GM19455 (cell line): ENCODE measurements at regions not wholly inside any gene's neighbourhood (a gene's known extent, or its start where the extent isn't known, plus 50 kb on each side); places are given as distances from the start of the nearest gene placed in this dataset.
"Not testable (repeated sequence)": the region's sequence is repeated elsewhere in the genome, so short reads cannot be mapped to it uniquely, and the experiment has no call there.

Experiments
- ATAC-seq: cut with Tn5 transposase; IDR thresholded peaks from one replicate; pipeline ENCODE4 v1.9.1; 2021; ENCODE audit not compliant: unreplicated experiment

DNA sequence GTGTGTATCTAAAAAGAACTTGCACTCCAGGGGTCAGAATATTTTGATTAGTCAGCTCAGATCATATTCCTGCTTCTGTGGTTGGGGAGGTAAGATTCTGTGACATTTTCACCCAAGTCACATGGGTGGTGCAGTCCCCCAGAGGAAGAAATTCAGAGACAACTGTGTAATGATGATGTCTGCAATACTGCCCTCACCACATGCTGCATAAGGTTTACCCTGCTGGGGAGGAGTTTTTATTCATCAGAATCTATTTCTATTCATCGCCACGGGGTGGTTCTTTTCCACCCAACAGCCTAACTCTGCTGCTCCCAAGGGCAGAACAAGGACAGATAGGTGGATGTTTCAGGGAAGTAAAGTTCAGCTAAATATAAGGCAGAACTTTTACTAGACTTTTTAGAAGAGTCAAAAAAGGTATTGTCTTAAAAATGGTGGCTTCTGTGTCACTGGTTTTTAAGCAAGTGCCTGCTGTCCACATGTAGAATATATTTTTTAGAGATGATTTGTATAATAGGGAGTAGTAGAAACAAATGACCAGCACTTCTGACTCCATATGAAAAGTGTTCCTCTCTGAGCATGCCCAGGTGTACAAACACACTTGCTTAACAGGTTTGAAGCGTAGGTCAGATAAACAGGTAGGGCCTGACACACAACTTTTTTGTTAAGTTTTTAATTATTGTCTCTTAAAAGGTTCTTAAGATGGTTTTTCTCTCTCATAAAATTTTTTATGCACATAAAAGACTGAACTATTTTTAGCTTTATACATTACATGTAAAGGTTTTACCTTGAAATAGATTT is 352.7 kb downstream of the LRRC70 start:
- no peak for ATAC-seq

DNA sequence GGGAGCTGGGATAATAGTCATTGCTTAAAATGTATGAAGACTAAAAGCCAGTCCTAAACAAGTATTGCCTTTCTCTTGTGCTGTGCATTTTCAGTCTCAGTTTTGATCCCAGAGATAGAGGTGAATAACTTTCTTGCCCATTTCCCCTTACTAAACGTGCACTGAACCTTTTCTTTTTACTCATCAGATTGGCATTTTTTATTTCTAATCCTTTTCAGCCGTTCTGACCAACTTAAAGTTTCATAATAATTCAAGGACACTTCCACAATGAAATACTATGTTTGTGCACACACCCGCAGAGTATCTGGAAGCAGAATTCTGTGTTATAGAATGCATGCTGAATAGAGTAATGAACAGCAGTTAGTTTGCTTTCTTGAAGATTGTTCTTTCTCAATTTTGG is 343.6 kb downstream of the LRRC70 start:
- no peak for ATAC-seq

DNA sequence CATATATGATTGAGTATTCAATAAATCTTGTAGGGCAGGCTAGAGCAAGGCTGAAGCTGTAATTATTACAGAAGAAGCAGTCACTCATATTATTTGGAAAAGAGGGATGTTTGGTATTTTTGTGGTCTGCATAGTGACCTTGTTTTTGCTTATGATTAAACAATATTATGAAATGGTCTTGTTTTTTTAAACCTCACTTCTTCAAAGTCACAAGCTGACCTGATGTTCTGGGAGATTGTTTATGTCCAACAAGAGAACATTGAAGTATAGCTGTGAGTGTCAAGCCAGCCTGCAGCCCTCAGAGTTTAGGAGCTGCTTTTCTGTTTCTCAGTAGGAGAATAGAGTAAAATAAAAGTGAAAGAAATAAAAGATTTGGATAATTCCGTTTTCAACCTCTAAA is 342.2 kb downstream of the LRRC70 start:
- ATAC-seq, result no peak

DNA sequence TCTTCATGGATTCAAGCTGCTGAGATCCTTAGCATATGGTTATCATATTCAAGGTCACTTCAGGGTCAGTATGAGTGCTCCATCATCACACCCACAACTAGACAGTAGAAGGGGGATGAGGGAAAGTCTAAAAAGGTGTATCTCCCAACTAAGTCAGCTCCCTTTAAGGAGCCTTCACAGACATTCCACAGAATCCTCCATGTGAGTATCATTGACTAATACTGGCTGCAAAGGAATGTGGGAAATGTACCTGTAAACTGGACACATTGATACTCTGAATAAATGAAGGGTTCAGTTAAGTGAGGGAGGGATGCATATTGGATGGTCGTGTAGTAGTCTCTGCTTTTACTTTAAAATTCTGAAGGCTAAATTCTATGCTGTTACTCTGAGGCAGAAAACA is 330.7 kb downstream of the LRRC70 start:
- no peak for ATAC-seq

DNA sequence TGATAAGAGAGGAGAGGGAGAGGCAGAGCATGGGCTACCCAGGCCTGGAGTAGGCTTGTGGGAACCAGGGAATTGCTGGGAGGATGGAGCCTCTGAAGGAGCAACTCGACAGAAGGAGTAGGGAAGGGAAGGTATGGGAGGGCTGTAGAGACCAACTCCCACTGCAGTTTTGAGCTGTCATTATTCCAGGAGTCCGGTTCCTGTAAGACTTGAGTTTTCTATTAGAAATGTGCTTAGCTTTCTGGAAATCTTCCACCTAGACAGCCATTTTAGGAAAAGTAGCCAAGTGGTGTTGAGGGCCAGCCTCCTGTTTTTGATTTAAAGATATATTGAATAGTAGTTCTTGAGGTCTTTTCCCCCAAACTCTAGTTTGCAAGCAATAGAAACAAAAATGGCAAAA is 323.5 kb downstream of the LRRC70 start:
- no peak for ATAC-seq

GRCh38 chr5:62900976-62901375 is 322.4 kb downstream of the LRRC70 start:
- no peak for ATAC-seq

GRCh38 chr5:62896121-62896893 is 317.7 kb downstream of the LRRC70 start:
- ATAC-seq, result no peak

- ATAC-seq, result no peak
Measured at GRCh38 chr5:62886603-62887315, 308.1 kb downstream of the LRRC70 start.

DNA sequence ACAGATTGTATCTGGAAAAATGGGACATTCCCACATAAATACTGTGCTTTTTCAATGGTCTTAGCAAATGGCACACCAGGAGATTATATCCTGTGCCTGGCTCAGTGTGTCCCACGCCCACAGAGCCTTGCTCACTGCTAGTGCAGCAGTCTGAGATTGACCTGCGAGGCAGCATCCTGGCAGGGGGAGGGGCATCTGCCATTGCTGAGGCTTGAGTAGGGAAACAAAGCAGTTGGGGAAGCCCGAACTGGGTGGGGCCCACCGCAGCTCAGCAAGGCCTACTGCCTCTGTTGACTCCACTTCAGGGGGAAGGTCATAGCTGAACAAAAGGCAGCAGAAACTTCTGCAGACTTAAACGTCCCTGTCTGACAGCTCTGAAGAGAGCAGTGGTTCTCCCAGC is 258.7 kb downstream of the LRRC70 start:
- ATAC-seq, result not testable (repeated sequence)

- no peak for ATAC-seq
Measured at GRCh38 chr5:62829604-62829986, 251.0 kb downstream of the LRRC70 start.

DNA sequence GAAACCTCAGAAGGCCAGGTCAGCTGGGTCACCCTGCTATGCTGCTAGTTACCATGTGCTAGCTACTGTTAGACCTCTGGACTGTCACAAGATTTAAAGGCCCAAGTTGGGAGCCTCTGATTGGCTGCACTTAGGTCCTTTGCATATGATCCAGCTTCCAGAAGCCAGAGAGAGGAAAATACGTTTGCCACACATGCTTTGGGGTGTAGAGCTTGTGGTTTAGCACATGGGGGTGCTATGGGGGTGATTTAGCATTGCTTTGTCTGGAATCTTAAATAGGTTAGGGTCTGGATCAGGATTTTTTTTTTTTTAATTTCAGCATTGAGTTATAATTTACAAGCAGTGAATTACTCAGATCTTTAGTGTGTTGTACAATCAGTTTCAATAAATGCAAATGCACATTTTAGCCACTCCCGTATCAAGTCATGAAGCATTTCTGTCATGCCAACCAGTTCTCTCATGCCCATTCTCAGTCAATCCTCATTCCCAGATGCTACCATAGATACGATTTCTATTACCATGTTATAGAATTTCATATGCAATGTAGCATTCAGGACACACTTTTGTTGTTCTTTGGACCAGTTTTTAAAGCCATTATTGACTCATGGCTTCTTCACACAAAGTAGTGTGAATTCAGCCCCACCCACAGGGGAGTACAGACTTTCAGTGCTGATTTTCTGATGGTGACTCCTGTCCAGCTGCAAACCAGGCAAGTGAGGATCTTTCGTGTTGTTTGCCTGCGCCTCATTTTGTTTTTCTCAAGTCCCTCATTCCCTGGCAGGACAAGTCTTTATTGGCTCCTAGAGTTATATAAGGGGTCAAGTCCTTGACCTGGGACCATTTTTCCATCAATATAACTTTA is 250.4 kb downstream of the LRRC70 start:
- no peak for ATAC-seq

DNA sequence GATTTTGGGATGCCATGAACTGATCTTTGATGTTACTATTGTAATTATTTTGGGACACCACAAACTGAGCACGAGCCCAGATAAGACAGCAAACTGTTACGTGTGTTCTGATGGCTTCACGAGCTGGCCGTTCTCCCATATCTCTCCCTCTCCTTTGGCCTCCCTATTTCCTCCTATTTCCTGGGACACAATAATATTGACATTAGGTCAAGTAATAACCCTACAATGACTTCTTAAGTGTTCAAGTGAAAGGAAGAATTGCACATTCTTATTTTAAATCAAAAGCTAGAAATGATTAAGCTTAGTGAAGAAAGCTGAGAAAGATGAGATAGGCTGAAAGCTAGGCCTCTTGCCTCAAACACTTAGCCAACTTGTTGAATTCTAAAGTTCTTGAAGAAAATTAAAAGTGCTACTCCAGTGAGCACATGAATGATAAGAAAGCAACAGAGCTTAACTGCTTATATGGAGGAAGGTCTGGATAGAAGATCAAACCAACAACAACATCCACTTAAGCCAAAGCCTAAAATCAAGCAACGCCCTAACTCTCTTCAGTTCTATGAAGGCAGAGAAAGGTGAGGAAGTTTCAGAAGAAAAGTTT is 247.1 kb downstream of the LRRC70 start:
- ATAC-seq, result no peak

DNA sequence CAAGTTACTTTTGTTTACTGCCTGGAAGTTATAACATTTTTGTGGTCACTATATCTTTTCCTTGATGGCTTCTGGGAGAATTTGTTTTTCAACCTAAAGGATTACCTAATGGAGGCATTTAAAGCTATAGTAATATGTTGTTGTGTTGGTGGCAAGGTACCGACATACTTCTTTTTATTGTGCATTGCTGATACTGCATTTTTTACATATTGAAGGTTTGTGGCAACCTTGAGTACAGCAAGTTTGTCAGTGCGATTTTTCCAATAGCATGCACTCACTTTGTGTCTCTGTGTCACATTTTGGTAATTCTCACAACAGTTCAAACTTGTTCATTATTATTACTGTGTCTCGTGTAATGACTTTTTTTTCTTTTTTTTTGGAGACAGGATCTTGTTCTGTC is 246.3 kb downstream of the LRRC70 start:
- no peak for ATAC-seq

GRCh38 chr5:62817043-62817442 is 238.4 kb downstream of the LRRC70 start:
- ATAC-seq, result not testable (repeated sequence)

GRCh38 chr5:62814991-62815390 is 236.4 kb downstream of the LRRC70 start:
- no peak for ATAC-seq

DNA sequence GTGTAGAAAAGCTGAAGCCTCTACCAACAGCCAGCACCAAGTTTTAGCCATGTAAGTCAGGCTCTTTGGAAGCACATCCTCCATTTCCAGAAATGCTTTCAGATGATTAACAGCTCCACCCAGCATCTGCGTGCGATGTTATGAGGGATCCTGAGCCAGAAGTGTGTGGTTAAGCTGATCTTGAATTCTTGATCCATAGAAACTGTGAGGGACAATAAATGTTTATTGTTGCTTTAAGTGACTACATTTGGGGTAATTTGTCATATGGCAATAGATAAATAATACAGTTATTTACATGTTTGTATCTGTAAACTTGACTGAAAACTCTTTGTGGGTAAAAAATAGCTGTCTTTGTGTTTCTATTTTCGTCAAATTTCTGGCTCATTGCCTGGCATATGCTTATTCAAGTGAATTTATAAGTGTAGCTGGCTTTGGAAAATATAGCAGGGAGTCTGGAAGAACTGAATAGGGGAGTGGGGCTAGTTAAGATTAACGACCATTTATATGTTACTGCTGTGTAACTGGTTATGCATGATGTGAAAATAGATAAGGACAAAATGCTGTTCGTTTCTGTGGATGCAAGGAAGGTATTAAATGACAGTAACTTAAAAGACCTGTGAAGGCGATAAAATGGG is 234.1 kb downstream of the LRRC70 start:
- ATAC-seq, result no peak

DNA sequence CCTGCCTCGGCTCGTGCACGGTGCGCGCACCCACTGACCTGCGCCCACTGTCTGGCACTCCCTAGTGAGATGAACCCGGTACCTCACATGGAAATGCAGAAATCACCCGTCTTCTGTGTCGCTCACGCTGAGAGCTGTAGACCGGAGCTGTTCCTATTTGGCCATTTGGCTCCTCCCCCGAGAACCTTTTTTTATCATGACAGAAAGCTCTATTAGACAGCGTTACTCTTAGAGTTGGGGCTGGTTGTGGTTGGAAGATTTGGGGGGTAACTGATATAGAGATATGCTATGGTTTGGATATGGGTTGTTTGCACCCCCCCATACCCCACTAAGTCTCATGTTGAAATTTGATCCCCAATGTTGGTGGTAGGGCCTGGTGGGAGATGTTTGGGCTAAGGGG is 226.2 kb downstream of the LRRC70 start:
- ATAC-seq, result not testable (repeated sequence)

DNA sequence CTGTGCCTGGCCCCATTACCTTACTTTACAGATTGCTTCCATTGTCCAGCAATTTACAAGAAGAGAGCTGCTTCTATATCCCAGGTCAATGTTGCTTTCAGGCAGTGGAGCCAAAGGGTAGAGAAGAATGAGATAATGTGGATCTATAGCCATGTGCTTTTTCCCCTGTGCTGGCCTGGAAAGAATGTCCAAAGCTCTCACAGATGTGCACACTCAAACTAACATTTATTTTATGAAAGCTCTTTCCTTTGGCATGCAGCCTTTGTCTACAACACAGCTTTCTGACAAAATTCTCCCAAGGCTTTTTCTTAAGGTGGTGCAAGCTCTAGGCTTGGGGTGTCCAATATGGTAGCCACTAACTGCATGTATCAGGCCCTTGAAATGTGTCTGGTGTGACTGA is 217.3 kb downstream of the LRRC70 start:
- no peak for ATAC-seq

GRCh38 chr5:62794456-62794855 is 215.8 kb downstream of the LRRC70 start:
- ATAC-seq, result no peak

DNA sequence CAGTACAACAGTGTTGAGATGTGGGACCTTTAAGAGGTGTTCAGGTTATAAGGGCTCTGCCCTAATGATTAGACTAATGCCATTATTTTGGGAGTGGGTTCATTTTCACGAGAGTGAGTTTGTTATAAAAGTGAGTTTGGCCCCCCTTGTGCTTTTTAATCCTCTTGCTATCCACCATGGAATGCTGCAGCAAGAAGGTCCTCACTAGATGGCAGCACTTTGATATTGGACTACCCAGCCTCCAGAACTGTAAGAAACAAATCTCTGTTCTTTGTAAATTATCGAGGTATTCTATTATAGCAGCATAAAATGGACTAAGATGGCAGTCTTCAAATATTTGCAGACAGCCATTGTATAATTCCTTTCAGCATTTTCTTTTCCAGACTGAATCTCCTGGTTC is 212.4 kb downstream of the LRRC70 start:
- ATAC-seq, result no peak
